Bronchial epithelial cell (primary cell): ENCODE measurements at regions not wholly inside any gene's neighbourhood (a gene's known extent, or its start where the extent isn't known, plus 50 kb on each side); places are given as distances from the start of the nearest gene placed in this dataset.

Source experiments
- DNase-seq: peaks from one replicate; pipeline ENCODE4 v3.0.0-alpha.2; 2010; ENCODE audit warnings: low read depth
- FAIRE-seq: peaks from 2 replicates; lab custom pipeline; 2011; peaks lifted over from hg19 to GRCh38; lab: Jason Lieb, UNC
- H3K27me3 ChIP-seq: 2 replicates; pipeline ENCODE4 v1.5.1; 2011; ENCODE audit warnings: low read length; ENCODE audit not compliant: control insufficient read depth, insufficient read depth
- H3K36me3 ChIP-seq: 2 replicates; pipeline ENCODE4 v1.5.1; 2011; ENCODE audit warnings: low read length; ENCODE audit not compliant: control insufficient read depth, insufficient read depth
- H3K4me3 ChIP-seq: 2 replicates; pipeline ENCODE4 v1.5.1; 2011; ENCODE audit warnings: mild to moderate bottlenecking, low read depth, low read length, control low read depth
- CTCF ChIP-seq: IDR thresholded peaks from 2 replicates; pipeline ENCODE4 v1.5.1; 2011; ENCODE audit warnings: mild to moderate bottlenecking, moderate library complexity, low read length, control low read depth, inconsistent platforms; ENCODE audit not compliant: insufficient read depth, severe bottlenecking

GRCh38 chr1:233487408-233487807 is 126.5 kb upstream of the KCNK1 start:
- no peak for FAIRE-seq
- Histone ChIP-seq H3K4me3 (no peak overlapping the region), H3K27me3 (no peaks in the 10 kb centered on the region), H3K36me3 (no peaks in the 10 kb centered on the region)
- no peak for TF ChIP-seq CTCF
- DNase-seq, result no peak

- no peak for DNase-seq
- no peak for TF ChIP-seq CTCF
- Histone ChIP-seq H3K36me3 (no peaks in the 10 kb centered on the region), H3K4me3 (no peak overlapping the region), H3K27me3 (no peaks in the 10 kb centered on the region)
- FAIRE-seq, result no peak
Observed at GRCh38 chr1:233489411-233489810, 124.5 kb upstream of the KCNK1 start.

- TF ChIP-seq CTCF, result no peak
- no peak overlapping the region for H3K4me3 ChIP-seq
- no peak for DNase-seq
- no peaks in the 10 kb centered on the region for H3K27me3 ChIP-seq
- no peaks in the 10 kb centered on the region for H3K36me3 ChIP-seq
- no peak for FAIRE-seq
Observed at GRCh38 chr1:233490488-233490887, 123.4 kb upstream of the KCNK1 start.

GRCh38 chr1:233491953-233492620 is 121.8 kb upstream of the KCNK1 start:
- H3K4me3 ChIP-seq, result no peak overlapping the region
- no peak for FAIRE-seq
- DNase-seq, result no peak
- TF ChIP-seq CTCF, result no peak
- no peaks in the 10 kb centered on the region for H3K27me3 ChIP-seq
- no peaks in the 10 kb centered on the region for H3K36me3 ChIP-seq

GRCh38 chr1:233496993-233497392 is 116.9 kb upstream of the KCNK1 start:
- no peak overlapping the region for H3K4me3 ChIP-seq
- no peak for TF ChIP-seq CTCF
- FAIRE-seq (no peak), DNase-seq (no peak)
- H3K36me3 ChIP-seq, result no peaks in the 10 kb centered on the region
- H3K27me3 ChIP-seq, result no peaks in the 10 kb centered on the region

- FAIRE-seq (no peak), DNase-seq (no peak)
- Histone ChIP-seq H3K36me3 (no peaks in the 10 kb centered on the region), H3K27me3 (no peaks in the 10 kb centered on the region), H3K4me3 (no peak overlapping the region)
- TF ChIP-seq CTCF, result no peak
Observed at GRCh38 chr1:233497679-233498078, 116.2 kb upstream of the KCNK1 start.
